Eye (tissue), 1 donor: ENCODE measurements at regions not wholly inside any gene's neighbourhood (a gene's known extent, or its start where the extent isn't known, plus 50 kb on each side); places are given as distances from the start of the nearest gene placed in this dataset.

Experiments used
- DNase-seq: peaks from one replicate; pipeline ENCODE4 v3.0.0-alpha.2; 2015

- no peak for DNase-seq
Measured at GRCh38 chr3:104711406-104711805, 655.3 kb upstream of the ALCAM start.

GRCh38 chr3:104715972-104716371, 650.7 kb upstream of the ALCAM start:
- no peak for DNase-seq

- no peak for DNase-seq
Measured at GRCh38 chr3:104717828-104718196, 648.9 kb upstream of the ALCAM start.

GRCh38 chr3:104723000-104723399, 643.7 kb upstream of the ALCAM start:
- no peak for DNase-seq

GRCh38 chr3:104731074-104731473, 635.6 kb upstream of the ALCAM start:
- no peak for DNase-seq

DNA sequence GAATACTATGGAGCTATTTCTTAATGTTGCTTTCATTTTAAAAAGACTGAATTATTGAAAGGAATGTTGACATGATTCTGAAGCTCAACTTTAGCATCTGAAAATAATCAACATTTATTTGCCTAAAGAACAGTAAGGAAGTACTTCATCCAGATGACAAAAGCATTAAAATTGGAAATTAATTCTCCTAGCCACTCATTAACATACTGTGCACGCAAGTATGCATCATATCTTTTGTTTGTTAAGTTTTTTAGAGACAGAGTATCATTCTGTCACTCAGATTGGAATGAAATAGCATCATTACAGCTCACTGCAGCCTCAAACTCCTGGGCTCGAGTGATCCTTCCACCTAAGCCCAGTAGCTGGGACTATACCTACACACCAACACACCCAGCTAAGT, 632.1 kb upstream of the ALCAM start:
- no peak for DNase-seq

GRCh38 chr3:104735691-104736090, 631.0 kb upstream of the ALCAM start:
- DNase-seq, result no peak

- no peak for DNase-seq
Measured at GRCh38 chr3:104738271-104738670, 628.4 kb upstream of the ALCAM start.

DNA sequence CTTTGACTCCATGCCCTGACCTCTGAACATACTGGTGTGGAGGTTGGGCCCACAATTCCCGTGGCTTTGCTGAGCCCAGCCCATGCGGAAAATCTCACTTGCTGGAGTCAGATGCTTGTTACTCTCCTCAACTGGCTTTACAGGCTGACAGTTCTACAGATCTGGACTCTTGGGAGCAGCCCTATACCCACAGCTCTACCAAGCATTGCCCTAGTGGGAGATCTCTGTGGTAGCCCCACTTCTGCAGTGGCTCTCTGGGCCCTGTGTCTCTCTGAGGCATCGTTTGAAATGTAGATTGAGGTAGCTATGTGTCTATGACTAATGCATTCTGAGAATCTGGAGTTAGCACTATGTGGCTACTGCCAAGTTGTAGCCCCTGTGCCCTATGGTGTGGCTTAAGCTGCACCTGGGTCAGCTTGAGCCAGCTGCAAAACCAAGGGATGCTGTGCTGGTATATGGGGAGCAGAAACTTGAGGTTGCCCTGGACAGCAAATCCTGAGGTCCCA, 625.8 kb upstream of the ALCAM start:
- DNase-seq, result no peak

DNA sequence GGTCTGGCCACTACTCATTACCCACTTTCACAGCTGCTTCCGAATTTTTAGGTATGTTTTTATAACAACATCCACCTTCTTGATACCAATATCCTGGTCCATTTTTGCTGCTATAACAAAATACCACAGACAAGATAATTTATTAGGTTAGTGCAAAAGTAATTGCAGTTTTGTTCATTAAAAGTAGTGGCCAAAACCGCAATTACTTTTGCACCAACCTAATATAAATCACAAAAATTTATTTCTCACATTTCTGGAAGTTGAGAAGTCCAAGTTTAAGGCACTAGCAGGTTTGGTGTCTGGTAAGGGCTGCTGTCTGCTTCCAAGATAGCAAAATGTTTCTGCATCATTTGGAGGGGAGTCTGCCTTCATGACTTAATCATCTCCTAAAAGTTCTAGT, 624.7 kb upstream of the ALCAM start:
- DNase-seq, result no peak

- DNase-seq, result no peak
Measured at GRCh38 chr3:104745313-104745712, 621.4 kb upstream of the ALCAM start.

DNA sequence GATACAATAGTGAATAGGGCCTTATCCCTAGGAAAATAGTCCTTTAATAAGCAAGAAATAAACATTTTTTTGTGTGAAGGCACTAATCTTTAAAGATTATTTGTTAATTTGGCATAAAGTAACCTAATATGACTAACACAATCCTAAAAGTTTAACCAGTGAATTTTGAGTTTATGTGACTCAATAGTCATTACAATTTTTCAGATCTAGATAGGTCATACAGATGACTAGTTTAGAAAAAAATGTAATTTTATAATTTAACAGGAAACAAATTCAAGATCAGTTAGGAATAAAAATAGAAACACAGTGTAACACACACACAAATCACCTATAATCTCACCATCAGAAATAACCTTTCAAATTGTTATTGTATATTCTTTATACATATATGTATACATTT, 620.7 kb upstream of the ALCAM start:
- DNase-seq, result no peak

DNA sequence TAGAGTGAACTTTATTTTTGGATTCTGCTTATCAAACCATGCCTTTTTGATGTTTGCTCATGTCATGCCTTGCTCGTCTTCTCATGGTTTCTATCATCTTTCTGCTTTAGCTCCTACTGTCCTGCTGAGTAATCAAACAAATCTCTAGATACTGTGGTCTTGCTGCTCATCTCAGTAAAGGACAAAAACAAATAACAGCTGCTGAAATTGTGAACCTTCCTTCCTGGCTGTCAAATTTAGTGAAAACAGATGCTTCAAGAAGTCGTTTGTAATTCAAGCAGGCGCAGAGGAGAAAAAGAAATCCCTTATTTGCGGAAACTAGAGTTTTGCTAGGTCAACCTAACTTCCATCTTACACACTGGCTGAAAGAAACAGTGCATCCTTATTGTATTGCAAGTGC, 616.1 kb upstream of the ALCAM start:
- DNase-seq, result no peak

GRCh38 chr3:104755791-104756190, 610.9 kb upstream of the ALCAM start:
- DNase-seq, result no peak

GRCh38 chr3:104763007-104763406, 603.7 kb upstream of the ALCAM start:
- DNase-seq, result peak; percentile 30

DNA sequence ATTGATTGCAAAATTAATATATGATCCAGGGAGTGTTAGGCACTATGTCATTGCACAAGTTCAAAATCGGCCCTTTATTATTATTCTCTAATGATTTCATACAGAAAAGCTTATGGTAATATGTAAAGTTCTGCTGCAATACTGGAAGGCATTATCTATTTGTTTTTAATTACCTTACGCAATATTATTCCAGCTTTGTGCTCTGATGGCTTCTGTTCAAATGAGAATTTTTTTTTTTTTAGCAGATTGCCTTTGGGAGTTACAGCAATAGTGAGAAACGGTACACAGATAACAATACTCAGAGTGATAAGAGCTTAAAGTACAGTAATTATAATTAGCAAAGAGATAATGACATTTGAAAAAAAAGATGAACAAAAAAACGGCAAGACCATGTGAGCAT, 602.2 kb upstream of the ALCAM start:
- no peak for DNase-seq

GRCh38 chr3:104768886-104769285, 597.8 kb upstream of the ALCAM start:
- no peak for DNase-seq

GRCh38 chr3:104779324-104779723, 587.4 kb upstream of the ALCAM start:
- no peak for DNase-seq

DNA sequence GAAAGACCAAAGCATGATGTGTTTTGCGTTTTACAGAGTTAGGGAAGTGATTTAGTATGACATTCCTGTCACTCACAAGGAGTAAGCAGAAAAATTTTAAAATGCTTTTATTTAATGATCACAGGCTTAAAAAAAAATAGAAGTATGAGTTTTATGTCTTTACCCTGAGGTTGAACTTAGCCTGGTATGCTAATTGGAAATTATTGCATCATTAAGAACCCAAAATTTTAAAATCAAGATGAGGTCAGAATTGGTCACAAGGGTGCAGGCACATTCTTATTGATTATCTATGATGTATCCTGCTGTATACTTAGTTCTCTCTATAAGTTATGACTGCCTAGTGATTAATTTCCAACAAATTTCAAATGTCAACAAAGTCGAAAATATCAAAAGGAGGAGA, 585.6 kb upstream of the ALCAM start:
- no peak for DNase-seq

DNA sequence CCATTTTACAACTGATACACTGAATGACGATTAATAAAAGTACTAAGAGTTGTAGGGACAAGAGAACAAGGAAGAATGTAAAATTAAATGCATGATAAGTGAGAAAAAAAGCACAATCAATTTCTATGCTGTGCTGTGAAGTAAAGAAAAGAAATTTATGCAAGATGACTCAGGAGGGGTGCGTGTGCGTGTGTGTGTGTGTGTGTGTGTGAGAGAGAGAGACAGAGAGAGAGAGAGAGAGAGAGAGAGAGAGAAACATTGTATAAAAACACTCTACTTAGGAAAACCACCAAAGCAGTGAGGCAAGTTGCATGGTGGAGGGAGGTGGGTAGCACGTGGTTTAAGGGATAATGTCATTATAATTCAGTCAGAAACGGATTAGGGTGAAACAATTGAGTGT, 580.8 kb upstream of the ALCAM start:
- no peak for DNase-seq

DNA sequence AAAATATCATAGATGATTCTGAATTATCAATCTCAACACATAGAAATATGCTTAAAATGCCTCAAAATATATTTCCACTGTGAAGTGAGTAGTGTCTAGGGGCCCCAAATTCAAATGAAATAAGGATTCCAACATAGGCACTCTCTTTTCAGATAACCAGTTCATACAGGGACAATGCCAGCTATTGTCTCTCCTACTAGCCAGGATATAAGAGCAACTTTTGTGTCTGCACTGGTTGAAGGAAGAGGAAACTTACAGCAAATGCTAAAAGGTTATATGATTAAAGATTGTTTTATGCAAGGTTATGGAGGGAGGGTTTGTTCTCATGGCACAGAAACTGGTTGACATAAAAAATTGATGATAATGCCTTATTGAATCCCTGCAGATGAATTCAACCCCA, 579.4 kb upstream of the ALCAM start:
- DNase-seq, result no peak

DNA sequence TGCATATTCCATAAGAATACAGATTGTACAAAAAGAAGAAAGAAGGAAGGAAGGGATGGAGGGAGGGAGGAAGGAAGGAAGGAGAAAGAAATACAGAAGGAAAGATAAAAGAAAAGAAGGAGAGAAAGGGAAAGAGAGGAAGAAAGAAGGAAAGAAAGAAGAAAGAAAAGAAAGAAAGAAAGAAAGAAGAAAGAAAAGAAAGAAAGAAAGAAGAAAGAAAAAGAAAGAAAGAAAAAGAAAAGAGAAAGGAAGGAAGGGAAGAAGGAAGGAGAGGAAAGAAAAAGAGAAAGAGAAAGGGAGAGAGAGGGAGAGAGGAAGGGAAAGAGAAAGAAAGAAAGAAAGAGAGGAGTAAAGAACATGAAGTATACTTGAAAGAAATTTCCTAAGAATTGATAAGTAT, 577.9 kb upstream of the ALCAM start:
- no peak for DNase-seq

DNA sequence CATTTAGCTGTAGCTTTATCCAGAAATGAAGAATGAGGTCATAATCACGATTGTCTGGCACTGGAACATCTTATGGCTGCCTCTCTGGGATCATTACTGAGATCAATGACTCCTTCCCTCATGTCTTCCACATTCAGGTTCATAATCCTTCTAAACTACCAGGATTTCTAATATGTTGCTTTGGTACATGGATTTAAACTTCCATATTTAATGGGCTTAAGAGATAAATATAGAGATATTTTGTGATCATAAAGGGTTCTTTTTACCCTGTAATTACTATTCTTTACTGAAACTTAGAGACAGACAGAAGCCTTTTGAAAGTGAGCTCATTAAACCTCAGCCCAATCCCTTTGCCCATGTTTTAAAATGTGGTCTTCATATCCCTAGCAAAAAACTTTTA, 575.4 kb upstream of the ALCAM start:
- DNase-seq, result no peak

DNA sequence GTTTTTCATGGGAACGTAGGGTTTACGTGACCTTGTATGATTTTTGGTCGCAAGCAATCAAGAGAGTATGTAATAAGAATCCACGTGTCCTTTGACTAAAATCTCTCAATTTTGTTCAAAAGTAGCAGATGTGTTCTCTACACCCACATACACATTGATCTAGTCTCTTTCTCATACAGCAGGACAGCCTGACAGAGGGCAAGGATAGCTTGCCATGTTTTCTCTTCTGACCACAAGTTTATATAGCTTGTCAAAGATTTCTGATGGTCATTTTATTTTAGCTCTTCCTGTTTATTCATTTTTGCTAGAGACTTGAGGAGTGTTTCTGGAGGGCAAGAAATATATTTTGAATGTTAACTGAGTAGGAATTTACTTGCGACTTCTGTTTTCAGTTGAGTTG, 570.2 kb upstream of the ALCAM start:
- no peak for DNase-seq

DNA sequence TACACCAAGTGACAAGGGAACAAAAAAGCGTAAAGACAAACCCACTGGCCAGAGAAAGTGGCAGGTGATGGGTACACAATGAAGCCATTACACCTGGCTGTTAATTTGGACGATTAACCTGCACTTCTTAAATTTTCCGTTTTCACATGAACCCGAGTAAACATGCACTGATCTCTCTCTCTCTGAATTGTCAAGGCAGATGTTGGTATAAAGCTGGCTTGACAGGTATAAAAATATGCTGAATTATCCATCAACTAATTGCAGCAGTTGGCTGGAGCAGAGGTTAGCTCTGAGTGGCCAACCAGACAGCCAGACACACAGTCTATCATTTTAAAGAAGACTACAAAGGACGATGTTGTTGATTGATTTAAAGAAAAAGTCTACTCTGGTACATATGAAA, 561.7 kb upstream of the ALCAM start:
- no peak for DNase-seq

DNA sequence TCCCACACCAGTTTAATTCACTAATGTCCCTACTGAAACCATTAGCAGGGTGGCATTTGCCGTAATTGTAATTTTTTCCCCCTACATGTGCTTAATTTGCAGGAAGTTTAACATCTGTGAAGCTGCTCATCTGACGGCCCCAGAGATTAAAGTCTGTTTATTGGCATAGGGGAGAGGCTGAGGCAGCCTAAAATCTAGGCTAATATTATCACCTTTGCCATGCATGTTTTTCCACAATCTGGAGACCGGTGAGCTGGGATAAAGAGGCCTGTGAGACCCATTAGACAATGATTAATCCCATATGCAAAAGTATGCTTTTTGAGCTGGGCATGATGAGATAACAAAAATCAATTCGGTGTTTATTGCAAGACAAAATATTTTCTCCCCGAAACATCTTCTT, 561.2 kb upstream of the ALCAM start:
- DNase-seq, result no peak
